ENCODE measurements at regions not wholly inside any gene's neighbourhood (a gene's known extent, or its start where the extent isn't known, plus 50 kb on each side); places are given as distances from the start of the nearest gene placed in this dataset.
"Not testable (repeated sequence)": the region's sequence is repeated elsewhere in the genome, so short reads cannot be mapped to it uniquely, and the experiment has no call there.

GRCh38 chr7:106444068-106444655 lies 159.4 kb upstream of the NAMPT start:
- no peak for DNase-seq

DNA sequence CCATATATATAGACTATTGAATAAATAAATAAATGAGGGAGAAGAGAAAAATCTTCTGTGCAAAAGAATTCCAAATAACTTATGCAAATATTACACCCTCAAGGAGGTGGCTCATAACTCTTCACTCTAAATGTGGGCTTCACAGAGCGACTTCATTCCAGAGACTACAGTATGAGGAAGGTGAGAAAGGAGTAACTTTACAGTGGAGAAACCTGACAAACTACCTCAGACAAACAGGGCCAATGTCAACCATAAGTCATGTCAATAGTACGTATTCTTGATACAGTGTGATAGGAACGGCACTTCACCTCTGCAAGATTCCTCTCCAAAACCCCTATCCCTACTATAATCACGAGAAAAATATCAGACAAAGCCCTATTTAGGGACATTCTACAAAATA lies 158.4 kb upstream of the NAMPT start:
- no peak for DNase-seq

- no peak for DNase-seq
Measured at GRCh38 chr7:106442476-106442875, 157.7 kb upstream of the NAMPT start.

DNA sequence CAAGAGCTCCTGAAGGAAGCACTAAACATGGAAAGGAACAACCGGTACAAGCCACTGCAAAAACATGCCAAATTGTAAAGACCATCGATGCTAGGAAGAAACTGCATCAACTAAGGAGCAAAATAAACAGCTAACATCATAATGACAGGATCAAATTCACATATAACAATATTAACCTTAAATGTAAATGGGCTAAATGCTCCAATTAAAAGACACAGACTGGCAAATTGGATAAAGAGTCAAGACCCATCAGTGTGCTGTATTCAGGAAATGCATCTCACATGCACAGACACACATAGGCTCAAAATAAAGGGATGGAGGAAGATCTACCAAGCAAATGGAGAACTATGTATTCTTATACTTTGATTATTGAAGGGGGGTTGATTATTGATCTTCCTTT lies 156.6 kb upstream of the NAMPT start:
- DNase-seq: not testable (repeated sequence)

DNA sequence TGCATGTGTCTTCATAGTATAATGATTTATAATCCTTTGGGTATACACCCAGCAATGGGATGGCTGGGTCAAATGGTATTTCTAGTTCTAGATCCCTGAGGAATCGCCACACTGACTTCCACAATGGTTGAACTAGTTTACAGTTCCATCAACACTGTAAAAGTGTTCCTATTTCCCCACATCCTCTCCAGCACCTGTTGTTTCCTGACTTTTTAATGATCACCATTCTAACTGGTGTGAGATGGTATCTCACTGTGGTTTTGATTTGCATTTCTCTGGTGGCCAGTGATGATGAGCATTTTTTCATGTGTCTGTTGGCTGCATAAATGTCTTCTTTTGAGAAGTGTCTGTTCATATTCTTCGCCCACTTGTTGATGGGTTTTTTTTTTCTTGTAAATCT lies 152.2 kb upstream of the NAMPT start:
- not testable (repeated sequence) for DNase-seq

DNA sequence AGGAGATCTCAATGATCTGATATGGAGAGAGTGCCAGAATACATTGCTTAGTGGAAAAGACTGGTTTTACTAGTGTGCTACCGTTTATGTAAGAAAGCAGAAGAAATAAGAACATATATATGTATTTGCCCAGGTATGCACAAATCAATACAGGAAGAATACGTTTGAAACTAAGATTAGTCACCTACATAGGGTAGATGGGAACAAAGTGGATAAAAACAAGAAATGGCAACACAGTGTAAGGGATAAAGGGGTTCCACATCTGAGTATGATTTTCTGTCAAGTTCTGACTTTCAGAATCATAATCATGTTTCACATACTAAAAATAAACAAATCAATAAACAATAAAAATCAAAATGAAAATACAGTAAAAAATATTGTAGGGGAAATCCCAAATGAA lies 148.6 kb upstream of the NAMPT start:
- DNase-seq: no peak

GRCh38 chr7:106430535-106431455 lies 146.0 kb upstream of the NAMPT start:
- DNase-seq: no peak

DNA sequence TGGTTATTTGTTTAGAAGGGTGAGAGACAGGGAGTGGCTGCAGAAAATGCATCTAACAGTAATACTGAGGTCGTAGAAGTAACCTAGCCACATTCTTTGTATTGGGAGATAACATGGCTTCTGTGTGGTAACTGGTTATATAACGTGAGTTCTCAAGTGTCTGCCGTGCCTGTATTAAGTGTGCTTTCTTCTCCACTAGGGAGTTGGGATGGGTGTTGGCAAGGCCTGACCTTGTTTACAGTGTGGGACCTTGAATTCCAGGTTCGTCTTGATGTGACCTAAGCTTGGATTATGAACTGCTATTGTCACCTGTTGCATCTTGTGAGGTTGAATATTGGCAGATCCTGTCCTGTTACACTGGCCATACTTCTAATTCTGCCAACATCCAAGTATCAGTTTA lies 145.3 kb upstream of the NAMPT start:
- DNase-seq: no peak

GRCh38 chr7:106426803-106427202 lies 142.0 kb upstream of the NAMPT start:
- no peak for DNase-seq

DNA sequence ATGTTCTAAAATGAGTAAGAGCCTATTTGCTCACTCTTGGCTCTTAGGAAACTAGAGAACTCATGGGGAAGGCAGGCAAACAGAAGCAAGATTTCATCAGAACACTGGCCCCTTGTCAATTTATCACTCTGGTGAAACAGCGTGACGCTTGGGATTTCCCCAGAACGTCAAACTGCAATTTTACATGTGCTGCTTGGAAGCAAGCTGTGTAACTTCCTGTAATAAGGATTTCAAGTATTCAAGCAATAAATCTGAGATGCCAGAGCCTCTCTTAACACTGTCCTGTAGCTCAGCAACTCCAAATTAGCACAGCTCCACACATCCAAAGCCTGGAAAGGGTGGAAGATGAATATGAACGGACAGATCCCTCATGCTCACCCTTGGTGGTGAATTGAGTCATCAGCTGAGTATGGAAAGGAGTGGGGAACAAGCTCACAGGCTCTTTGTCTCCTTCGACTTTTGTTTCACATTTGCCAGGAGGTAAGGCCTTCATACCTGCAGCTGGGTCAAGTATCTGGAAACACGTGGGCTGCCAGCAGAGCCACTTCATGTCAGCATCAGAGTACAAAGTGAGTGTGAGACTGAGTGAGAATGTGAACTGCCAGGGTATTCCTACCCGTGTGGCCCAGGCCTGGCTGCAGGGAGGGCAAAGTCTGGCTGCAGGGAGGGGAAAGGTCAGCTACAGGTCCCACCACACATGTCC lies 140.4 kb upstream of the NAMPT start:
- DNase-seq: peak; percentile 9

- DNase-seq: no peak
Measured at GRCh38 chr7:106424476-106425016, 139.8 kb upstream of the NAMPT start.

GRCh38 chr7:106423821-106424475 lies 139.2 kb upstream of the NAMPT start:
- DNase-seq: no peak

DNA sequence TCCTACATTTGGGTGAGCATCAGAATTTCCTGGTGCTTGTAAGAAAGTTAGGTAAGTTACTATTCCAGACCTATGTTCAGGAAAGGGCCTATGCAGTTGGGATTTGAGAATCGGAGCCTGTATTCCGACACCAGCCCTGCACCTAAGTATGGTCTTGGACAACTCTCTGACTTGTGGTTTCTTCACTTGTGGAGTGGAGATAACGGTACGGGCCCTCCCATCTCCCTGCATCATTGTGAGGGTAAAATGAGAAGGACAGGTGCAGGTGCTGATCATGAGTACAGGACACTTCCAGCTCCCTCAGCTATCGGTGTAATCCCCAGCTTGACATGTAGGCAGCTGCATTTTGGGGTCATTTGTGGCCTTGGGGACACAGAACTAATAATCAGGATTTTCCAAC lies 138.3 kb upstream of the NAMPT start:
- no peak for DNase-seq

DNA sequence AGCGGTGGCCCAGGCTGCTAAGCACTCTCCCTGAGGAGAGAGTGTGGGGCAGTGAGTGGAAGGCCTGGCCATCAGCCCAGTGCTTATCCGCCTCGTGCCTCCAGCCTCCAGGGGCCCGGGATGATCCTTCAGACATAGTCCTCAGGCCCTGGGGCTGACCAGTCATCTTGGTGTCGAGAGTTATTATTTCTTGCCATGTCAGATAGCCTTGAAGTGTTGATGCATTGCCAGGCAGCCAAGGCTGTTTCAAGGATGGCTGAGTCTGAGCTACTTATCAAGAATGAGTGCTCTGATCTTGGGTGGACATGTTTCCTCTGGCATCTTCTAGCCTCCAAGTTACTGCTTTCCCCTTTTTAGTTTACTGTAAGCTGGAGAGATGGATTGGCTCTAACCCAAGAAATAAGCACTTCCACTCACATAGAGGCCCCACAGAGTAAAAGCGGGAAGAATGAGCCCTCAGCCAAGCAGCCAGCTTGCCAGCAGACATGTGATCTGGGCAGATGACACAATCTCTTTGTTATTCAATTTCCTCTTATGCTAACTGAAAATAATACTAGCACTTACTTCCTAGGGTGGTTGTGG lies 136.5 kb upstream of the NAMPT start:
- no peak for DNase-seq

- DNase-seq: no peak
Measured at GRCh38 chr7:106420736-106421135, 136.0 kb upstream of the NAMPT start.

- DNase-seq: no peak
Measured at GRCh38 chr7:106420210-106420609, 135.4 kb upstream of the NAMPT start.

DNA sequence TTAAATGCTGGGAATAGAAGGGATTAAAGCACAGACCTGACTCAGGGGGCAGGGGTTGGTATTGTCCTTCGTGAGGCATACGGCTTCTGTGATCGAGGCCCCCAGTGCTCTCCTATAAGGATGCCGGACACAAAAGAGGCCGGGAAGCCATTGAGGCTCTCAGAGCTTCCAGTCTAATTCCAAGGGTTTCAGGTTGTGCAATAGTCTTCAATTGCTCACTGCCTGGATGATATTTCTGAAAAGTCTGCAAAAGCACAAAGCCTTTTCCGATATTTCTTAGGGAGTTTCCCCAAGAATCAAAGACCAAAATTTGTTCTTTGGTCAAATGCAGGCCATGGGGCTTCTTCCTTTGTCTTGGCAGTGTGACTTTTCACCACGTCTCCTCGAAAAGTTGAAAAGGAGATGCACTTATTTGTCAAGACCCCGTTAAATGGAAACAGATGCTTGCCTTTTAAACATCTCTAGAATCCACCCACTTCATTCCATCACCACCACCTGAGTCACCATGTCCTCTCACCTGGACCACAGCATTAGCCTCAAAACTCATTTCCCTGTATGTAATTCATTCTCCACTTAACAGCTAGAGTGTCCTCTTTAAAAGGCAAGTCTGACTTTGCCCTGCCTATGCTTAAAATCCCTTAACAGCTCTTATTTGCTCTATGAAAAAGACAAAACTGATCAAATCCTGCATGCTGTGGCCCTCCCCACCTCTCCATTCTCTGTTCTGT lies 134.8 kb upstream of the NAMPT start:
- DNase-seq: no peak

DNA sequence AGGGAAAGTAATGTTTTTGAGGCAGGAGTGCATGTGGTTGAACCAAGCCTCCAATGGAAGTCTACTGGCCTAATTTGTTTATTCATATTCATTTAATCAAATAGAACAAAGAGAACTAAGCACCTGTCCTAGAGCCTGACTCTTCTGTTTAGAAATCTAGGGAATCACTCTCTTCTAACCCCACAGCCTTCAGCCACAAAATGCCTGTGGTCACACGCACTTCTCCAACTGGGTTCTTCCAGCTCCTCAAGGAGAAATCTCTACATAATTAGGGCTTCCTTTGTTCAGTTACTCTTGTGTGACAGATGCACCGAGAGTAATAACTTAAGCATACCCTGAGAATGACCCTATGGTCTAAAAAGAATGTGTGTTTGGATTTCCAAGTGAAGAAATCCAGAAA lies 133.7 kb upstream of the NAMPT start:
- no peak for DNase-seq

GRCh38 chr7:106418094-106418493 lies 133.3 kb upstream of the NAMPT start:
- no peak for DNase-seq

- no peak for DNase-seq
Measured at GRCh38 chr7:106417273-106417902, 132.6 kb upstream of the NAMPT start.

GRCh38 chr7:106416430-106416829 lies 131.6 kb upstream of the NAMPT start:
- no peak for DNase-seq

Data from KG1 (cell line).